OCI-LY1 (cell line): ENCODE measurements at regions not wholly inside any gene's neighbourhood (a gene's known extent, or its start where the extent isn't known, plus 50 kb on each side); places are given as distances from the start of the nearest gene placed in this dataset.

Experiments
- EZH2 ChIP-seq: fragments of 200-600 bp; sonication (generic), shearing (Covaris generic); IDR thresholded peaks from 2 replicates; pipeline ENCODE4 v1.8.0; 2017; ENCODE audit warnings: borderline replicate concordance, mixed run types, mild to moderate bottlenecking, antibody characterized with exemption, low read length, moderate library complexity, mixed read lengths
- TF ChIP-seq, protein P1 (sequence below): fragments of 200-600 bp; sonication (generic), shearing (Covaris generic); IDR thresholded peaks from 2 replicates; pipeline ENCODE4 v1.5.1; 2017; ENCODE audit warnings: mild to moderate bottlenecking, antibody characterized with exemption, low read length, moderate library complexity, mixed read lengths

GRCh38 chr17:69812240-69812837 lies 262.7 kb upstream of the KCNJ16 start:
- TF ChIP-seq, protein P1, sequence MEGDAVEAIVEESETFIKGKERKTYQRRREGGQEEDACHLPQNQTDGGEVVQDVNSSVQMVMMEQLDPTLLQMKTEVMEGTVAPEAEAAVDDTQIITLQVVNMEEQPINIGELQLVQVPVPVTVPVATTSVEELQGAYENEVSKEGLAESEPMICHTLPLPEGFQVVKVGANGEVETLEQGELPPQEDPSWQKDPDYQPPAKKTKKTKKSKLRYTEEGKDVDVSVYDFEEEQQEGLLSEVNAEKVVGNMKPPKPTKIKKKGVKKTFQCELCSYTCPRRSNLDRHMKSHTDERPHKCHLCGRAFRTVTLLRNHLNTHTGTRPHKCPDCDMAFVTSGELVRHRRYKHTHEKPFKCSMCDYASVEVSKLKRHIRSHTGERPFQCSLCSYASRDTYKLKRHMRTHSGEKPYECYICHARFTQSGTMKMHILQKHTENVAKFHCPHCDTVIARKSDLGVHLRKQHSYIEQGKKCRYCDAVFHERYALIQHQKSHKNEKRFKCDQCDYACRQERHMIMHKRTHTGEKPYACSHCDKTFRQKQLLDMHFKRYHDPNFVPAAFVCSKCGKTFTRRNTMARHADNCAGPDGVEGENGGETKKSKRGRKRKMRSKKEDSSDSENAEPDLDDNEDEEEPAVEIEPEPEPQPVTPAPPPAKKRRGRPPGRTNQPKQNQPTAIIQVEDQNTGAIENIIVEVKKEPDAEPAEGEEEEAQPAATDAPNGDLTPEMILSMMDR = no peak
- TF ChIP-seq EZH2 = no peak
